Karpas-422 (cell line): ENCODE measurements at regions not wholly inside any gene's neighbourhood (a gene's known extent, or its start where the extent isn't known, plus 50 kb on each side); places are given as distances from the start of the nearest gene placed in this dataset.

Experiments used
- DNase-seq: peaks from one replicate; pipeline ENCODE4 v3.0.0-alpha.2; 2015
- H2AFZ ChIP-seq: fragments of 200-600 bp; sonication (generic); 2 replicates; pipeline ENCODE4 v1.6.1; 2014; ENCODE audit warnings: antibody characterized with exemption, low read length, mixed read lengths
- H3K27ac ChIP-seq: fragments of 200-600 bp; sonication (generic); 2 replicates; pipeline ENCODE4 v1.5.1; 2014; ENCODE audit warnings: mild to moderate bottlenecking, low read length, moderate library complexity
- H3K27me3 ChIP-seq: fragments of 200-600 bp; sonication (generic); 2 replicates; pipeline ENCODE4 v1.6.1; 2014; ENCODE audit warnings: low read length, mixed read lengths
- H3K36me3 ChIP-seq: fragments of 200-600 bp; sonication (generic); 2 replicates; pipeline ENCODE4 v1.6.1; 2014; ENCODE audit warnings: low read length, mixed read lengths; ENCODE audit not compliant: insufficient read depth
- H3K4me1 ChIP-seq: fragments of 200-600 bp; sonication (generic); 2 replicates; pipeline ENCODE4 v1.6.1; 2014; ENCODE audit warnings: mild to moderate bottlenecking, low read length, mixed read lengths
- H3K4me2 ChIP-seq: fragments of 200-600 bp; sonication (generic); 2 replicates; pipeline ENCODE4 v1.6.1; 2014; ENCODE audit warnings: low read length, low read depth, mild to moderate bottlenecking; ENCODE audit not compliant: poor library complexity, severe bottlenecking
- H3K4me3 ChIP-seq: fragments of 200-600 bp; sonication (generic); 2 replicates; pipeline ENCODE4 v1.5.1; 2014; ENCODE audit warnings: mild to moderate bottlenecking, antibody characterized with exemption, low read length, mixed read lengths
- H3K79me2 ChIP-seq: fragments of 200-600 bp; sonication (generic); 2 replicates; pipeline ENCODE4 v1.6.1; 2014; ENCODE audit warnings: mild to moderate bottlenecking, low read length, mixed read lengths
- H3K9ac ChIP-seq: fragments of 200-600 bp; sonication (generic); 2 replicates; pipeline ENCODE4 v1.6.0; 2014; ENCODE audit warnings: low read length
- H3K9me2 ChIP-seq: fragments of 200-600 bp; sonication (generic), shearing (Covaris generic); replicated peaks from 2 replicates; pipeline ENCODE4 v1.6.0; 2014; ENCODE audit warnings: mild to moderate bottlenecking, low read length, moderate library complexity; ENCODE audit not compliant: insufficient read depth
- H3K9me3 ChIP-seq: fragments of 300-700, 200-600 bp; sonication (generic); 2 replicates; pipeline ENCODE4 v1.6.1; 2014; ENCODE audit warnings: low read length, mixed read lengths
- H4K20me1 ChIP-seq: fragments of 200-600 bp; sonication (generic); 2 replicates; pipeline ENCODE4 v1.6.1; 2014; ENCODE audit warnings: mild to moderate bottlenecking, antibody characterized with exemption, low read length, low read depth; ENCODE audit not compliant: insufficient read depth

DNA sequence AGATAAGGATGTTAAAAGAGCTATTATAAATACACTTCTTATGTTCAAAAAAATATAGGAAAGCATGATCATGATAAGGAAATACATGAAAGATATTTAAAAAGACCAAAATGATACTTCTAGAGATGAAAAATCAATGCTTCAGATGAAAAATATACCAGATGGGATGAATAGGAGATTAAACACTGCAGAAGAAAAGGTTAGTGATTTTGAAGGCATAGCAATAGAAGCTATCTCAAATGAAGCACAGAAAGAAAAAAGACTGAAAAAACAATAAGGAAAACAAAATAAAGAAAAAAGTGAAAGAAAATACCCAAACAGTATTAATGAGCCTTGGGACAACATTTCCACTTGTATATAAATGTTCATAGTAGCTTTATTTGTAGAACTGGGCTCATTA is 80.7 kb upstream of the LEF1 start:
- Histone ChIP-seq H3K27me3 (no peaks in the 10 kb centered on the region), H3K79me2 (no peaks in the 10 kb centered on the region), H3K36me3 (no peaks in the 10 kb centered on the region), H4K20me1 (no peaks in the 10 kb centered on the region), H3K9me3 (no peaks in the 10 kb centered on the region), H3K4me2 (no peak overlapping the region), H3K27ac (no peak overlapping the region), H3K4me1 (no peaks in the 10 kb centered on the region), H3K9me2 (no peaks in the 10 kb centered on the region), H3K4me3 (no peak overlapping the region), H2AFZ (no peak overlapping the region), H3K9ac (no peak overlapping the region)
- no peak for DNase-seq

- H3K9ac ChIP-seq, result no peak overlapping the region
- H3K79me2 ChIP-seq, result no peaks in the 10 kb centered on the region
- no peaks in the 10 kb centered on the region for H3K36me3 ChIP-seq
- H3K27ac ChIP-seq, result no peak overlapping the region
- H3K4me2 ChIP-seq, result no peak overlapping the region
- no peaks in the 10 kb centered on the region for H3K4me1 ChIP-seq
- H3K9me2 ChIP-seq, result no peaks in the 10 kb centered on the region
- no peaks in the 10 kb centered on the region for H4K20me1 ChIP-seq
- no peaks in the 10 kb centered on the region for H3K27me3 ChIP-seq
- no peak overlapping the region for H2AFZ ChIP-seq
- no peaks in the 10 kb centered on the region for H3K9me3 ChIP-seq
- no peak overlapping the region for H3K4me3 ChIP-seq
- DNase-seq, result peak; percentile 10
Observed at GRCh38 chr4:108247387-108248049, 78.8 kb upstream of the LEF1 start.

GRCh38 chr4:108244606-108245005 is 75.9 kb upstream of the LEF1 start:
- Histone ChIP-seq H3K27me3 (no peaks in the 10 kb centered on the region), H3K4me1 (no peaks in the 10 kb centered on the region), H2AFZ (no peak overlapping the region), H3K4me2 (no peak overlapping the region), H3K9ac (no peak overlapping the region), H3K27ac (no peak overlapping the region), H3K79me2 (no peaks in the 10 kb centered on the region), H3K9me2 (no peaks in the 10 kb centered on the region), H4K20me1 (no peaks in the 10 kb centered on the region), H3K9me3 (no peaks in the 10 kb centered on the region), H3K36me3 (no peaks in the 10 kb centered on the region), H3K4me3 (no peak overlapping the region)
- DNase-seq, result no peak

DNA sequence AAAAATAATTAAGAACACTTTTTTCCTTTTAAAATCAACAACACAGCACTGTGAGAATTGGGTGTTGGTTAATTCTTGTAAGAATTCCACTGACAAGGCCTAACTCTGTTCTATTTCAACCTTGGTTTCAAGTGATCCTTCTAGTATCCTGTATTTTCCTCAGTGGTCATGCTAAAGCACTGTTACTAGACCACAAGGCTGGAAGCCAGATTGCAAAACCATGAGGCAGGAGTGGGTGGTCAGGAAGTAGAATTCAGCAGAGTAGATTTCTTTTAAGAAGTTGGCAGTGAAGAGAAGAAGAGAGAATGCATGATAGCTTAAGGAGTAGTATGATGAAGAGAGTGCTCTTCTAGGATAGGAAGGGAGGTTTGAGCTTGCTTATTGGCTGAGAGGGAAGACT is 71.6 kb upstream of the LEF1 start:
- no peaks in the 10 kb centered on the region for H3K9me3 ChIP-seq
- H3K79me2 ChIP-seq, result no peaks in the 10 kb centered on the region
- H3K4me2 ChIP-seq, result no peak overlapping the region
- no peaks in the 10 kb centered on the region for H3K36me3 ChIP-seq
- no peak overlapping the region for H3K4me3 ChIP-seq
- no peak overlapping the region for H2AFZ ChIP-seq
- no peak overlapping the region for H3K9ac ChIP-seq
- no peaks in the 10 kb centered on the region for H4K20me1 ChIP-seq
- no peak overlapping the region for H3K27ac ChIP-seq
- H3K27me3 ChIP-seq, result no peaks in the 10 kb centered on the region
- H3K9me2 ChIP-seq, result no peaks in the 10 kb centered on the region
- no peaks in the 10 kb centered on the region for H3K4me1 ChIP-seq
- peak; percentile 4 for DNase-seq

GRCh38 chr4:108237693-108238092 is 69.0 kb upstream of the LEF1 start:
- no peaks in the 10 kb centered on the region for H3K79me2 ChIP-seq
- H3K27me3 ChIP-seq, result no peaks in the 10 kb centered on the region
- H3K4me2 ChIP-seq, result no peak overlapping the region
- no peak overlapping the region for H2AFZ ChIP-seq
- no peak for DNase-seq
- no peak overlapping the region for H3K9ac ChIP-seq
- H3K9me3 ChIP-seq, result no peaks in the 10 kb centered on the region
- no peaks in the 10 kb centered on the region for H3K4me1 ChIP-seq
- no peaks in the 10 kb centered on the region for H4K20me1 ChIP-seq
- no peaks in the 10 kb centered on the region for H3K36me3 ChIP-seq
- H3K9me2 ChIP-seq, result no peaks in the 10 kb centered on the region
- H3K4me3 ChIP-seq, result no peak overlapping the region
- H3K27ac ChIP-seq, result no peak overlapping the region

DNA sequence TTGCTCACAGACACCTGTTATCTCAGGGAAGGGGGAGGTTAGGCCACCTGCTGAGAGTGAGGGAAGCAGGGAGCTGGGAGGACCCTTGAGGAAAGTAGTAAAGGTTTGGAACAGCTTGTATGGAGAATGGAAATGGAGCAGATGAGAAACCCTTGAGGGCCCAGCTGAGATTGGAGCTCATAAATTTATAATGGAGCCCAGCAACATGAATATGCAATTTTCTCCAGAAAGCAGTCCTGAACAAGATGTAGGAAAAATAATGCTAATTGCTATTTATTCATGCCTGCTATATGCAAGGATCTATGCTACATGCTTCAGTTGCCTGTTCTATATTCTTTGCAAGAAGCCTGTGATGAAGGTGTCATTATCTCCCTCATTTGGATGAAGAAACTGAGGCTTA is 67.5 kb upstream of the LEF1 start:
- no peak overlapping the region for H3K4me3 ChIP-seq
- H3K9me2 ChIP-seq, result no peaks in the 10 kb centered on the region
- no peaks in the 10 kb centered on the region for H3K27me3 ChIP-seq
- no peaks in the 10 kb centered on the region for H4K20me1 ChIP-seq
- no peak overlapping the region for H3K27ac ChIP-seq
- no peak for DNase-seq
- no peak overlapping the region for H3K4me2 ChIP-seq
- H3K9me3 ChIP-seq, result no peaks in the 10 kb centered on the region
- no peak overlapping the region for H3K9ac ChIP-seq
- H3K79me2 ChIP-seq, result no peaks in the 10 kb centered on the region
- H2AFZ ChIP-seq, result no peak overlapping the region
- H3K36me3 ChIP-seq, result no peaks in the 10 kb centered on the region
- H3K4me1 ChIP-seq, result no peaks in the 10 kb centered on the region

GRCh38 chr4:108227923-108228322 is 59.2 kb upstream of the LEF1 start:
- Histone ChIP-seq H3K4me1 (no peaks in the 10 kb centered on the region), H3K4me3 (no peak overlapping the region), H2AFZ (no peak overlapping the region), H3K4me2 (no peak overlapping the region), H3K9me3 (no peaks in the 10 kb centered on the region), H3K36me3 (no peaks in the 10 kb centered on the region), H3K27ac (no peak overlapping the region), H3K9me2 (no peaks in the 10 kb centered on the region), H3K27me3 (no peaks in the 10 kb centered on the region), H3K79me2 (no peaks in the 10 kb centered on the region), H4K20me1 (no peaks in the 10 kb centered on the region), H3K9ac (no peak overlapping the region)
- DNase-seq, result no peak

DNA sequence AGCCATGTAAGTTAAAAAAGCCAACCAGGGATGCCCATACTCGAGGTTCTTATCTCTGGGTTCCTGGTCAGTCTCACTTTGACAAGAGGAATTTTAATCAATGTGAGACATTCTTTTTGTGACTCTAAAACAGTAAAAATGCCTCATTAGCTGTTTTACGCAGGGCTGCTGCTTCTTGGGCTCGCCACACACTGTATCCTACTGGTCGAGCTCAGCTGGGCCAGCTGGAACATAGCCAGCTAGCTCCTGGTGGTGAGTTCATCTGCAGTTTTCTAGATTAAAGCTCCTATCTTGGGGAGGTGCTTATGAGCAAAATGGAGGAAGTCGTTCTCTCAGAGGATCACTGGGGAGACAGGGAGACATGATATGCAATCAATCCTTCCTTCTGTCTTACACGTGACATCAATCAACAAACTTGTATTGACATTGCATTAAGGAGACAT is 55.9 kb upstream of the LEF1 start:
- H3K79me2 ChIP-seq, result no peaks in the 10 kb centered on the region
- no peaks in the 10 kb centered on the region for H3K27me3 ChIP-seq
- H2AFZ ChIP-seq, result no peak overlapping the region
- H3K36me3 ChIP-seq, result no peaks in the 10 kb centered on the region
- H4K20me1 ChIP-seq, result no peaks in the 10 kb centered on the region
- no peak overlapping the region for H3K9ac ChIP-seq
- H3K4me2 ChIP-seq, result no peak overlapping the region
- no peaks in the 10 kb centered on the region for H3K4me1 ChIP-seq
- no peaks in the 10 kb centered on the region for H3K9me2 ChIP-seq
- no peak overlapping the region for H3K27ac ChIP-seq
- no peak overlapping the region for H3K4me3 ChIP-seq
- no peak for DNase-seq
- H3K9me3 ChIP-seq, result no peaks in the 10 kb centered on the region

DNA sequence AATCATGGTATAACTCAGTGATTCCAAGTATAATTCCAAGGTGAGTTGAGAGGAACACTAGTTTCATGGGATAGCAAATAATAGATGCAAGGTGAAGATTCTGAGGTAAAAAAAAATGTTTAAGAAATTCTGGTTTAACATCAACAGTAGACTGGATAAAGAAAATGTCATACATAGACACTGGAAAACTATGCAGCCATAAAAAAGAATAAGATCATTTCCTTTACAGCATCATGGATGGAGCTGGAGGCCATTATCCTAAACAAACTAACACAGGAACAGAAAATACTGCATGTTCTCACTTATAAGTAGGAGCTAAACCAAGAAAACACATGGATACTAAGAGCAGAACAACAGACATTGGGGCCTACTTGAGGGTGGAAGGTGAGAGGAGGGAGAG is 54.6 kb upstream of the LEF1 start:
- DNase-seq, result no peak
- Histone ChIP-seq H3K27me3 (no peaks in the 10 kb centered on the region), H4K20me1 (no peaks in the 10 kb centered on the region), H3K36me3 (no peaks in the 10 kb centered on the region), H3K79me2 (no peaks in the 10 kb centered on the region), H3K4me2 (no peak overlapping the region), H2AFZ (no peak overlapping the region), H3K4me1 (no peaks in the 10 kb centered on the region), H3K9me2 (no peaks in the 10 kb centered on the region), H3K4me3 (no peak overlapping the region), H3K27ac (no peak overlapping the region), H3K9ac (no peak overlapping the region), H3K9me3 (no peaks in the 10 kb centered on the region)
